ENCODE measurements at regions not wholly inside any gene's neighbourhood (a gene's known extent, or its start where the extent isn't known, plus 50 kb on each side); places are given as distances from the start of the nearest gene placed in this dataset.
A peak's percentile ranks its signal among the peaks of the same experiment; 100 is the strongest.
"Not testable (repeated sequence)": the region's sequence is repeated elsewhere in the genome, so short reads cannot be mapped to it uniquely, and the experiment has no call there.

DNA sequence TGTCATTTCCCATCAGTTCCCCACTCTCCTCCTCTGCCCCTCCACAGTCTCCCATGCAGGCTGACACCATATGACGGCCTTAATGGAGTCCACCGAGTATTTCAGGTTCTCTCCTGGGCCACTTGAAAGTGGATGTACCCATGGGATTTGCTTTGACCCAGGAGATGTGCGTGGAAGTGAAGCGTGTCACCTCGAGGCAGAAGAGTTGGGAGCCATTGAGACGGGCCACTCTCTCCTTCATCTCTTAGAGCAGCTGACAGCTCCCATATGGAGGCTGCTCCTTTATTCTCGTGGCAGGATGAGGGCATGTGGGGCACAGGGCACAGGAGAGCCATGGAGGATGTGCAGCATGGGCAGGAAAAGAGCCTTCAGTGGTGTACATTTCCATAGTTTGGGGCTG is 144.7 kb upstream of the CRYM start:
- peak; percentile 13 for DNase-seq (ENCODE audit: low spot score)
- ATAC-seq; intact Hi-C loops (cut with DNase I): not testable (repeated sequence)

DNA sequence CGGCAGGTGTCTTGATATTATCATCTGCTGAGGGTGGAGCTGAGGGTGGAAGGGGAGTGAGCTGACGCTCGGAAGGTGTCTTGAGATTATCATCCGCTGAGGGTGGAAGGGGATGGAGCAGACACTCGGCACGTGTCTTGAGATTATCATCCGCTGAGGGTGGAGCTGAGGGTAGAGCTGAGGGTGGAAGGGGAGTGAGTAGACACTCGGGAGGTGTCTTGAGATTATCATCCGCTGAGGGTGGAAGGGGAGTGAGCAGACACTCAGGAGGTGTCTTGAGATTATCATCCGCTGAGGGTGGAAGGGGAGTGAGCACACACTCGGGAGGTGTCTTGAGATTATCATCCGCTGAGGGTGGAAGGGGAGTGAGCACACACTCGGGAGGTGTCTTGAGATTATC is 126.6 kb upstream of the CRYM start:
- ATAC-seq; intact Hi-C loops (cut with DNase I); DNase-seq (ENCODE audit: low spot score): not testable (repeated sequence)

DNA sequence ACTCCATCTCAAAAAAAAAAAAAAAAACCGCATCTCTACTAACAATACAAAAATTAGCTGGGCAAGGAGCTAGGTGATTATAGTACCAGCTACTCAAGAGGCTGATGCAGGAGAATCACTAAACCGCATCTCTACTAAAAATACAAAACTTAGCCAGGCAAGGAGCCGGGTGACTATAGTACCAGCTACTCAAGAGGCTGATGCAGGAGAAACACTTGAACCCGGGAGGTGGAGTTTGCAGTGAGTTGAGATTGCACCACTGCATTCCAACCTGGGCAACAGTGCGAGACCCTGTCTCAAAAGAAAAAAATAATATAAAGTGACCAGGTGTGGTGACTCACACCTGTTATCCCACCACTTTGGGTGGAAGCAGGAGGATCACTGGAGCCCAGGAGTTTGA is 119.8 kb upstream of the CRYM start:
- intact Hi-C loops (cut with DNase I); ATAC-seq; DNase-seq (ENCODE audit: low spot score): not testable (repeated sequence)

DNA sequence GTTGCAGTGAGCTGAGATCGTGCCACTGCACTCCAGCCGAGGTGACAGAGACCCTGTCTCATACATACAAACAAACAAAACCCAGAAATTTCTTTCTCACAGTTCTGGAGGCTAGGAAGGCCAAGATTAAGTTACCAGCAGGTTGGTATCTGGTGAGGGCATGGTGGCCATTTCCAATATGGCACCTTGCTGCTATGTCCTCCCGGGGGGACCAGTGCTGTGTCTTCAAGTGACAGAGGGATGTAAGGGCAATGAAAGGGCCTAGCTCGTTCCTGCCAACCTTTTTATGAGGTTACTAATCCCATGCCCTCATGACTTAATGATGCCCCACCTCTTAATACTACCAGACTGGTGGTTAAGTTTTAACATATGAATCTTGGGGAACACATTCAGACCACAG is 118.5 kb upstream of the CRYM start:
- intact Hi-C loops (cut with DNase I); DNase-seq (ENCODE audit: low spot score); ATAC-seq: not testable (repeated sequence)

DNA sequence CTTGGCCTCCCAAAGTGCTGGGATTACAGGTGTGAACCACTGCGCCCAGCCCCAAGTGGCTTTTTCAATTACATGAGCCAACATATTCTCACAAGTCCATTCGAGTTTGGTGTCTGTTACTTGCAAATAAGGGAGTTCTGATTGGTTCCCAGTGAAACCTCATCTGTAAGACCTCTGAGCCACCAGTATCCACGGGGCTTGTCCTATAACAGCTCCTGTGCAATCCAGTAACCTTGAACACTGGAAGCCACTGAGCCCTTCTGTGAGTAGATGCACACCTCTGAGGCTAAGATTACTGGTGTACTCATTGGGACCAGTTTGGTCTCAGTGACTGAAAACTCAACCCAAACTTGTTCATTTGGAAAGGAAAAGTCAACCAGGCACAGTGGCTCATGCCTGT is 112.5 kb upstream of the CRYM start:
- ATAC-seq; intact Hi-C loops (cut with DNase I); DNase-seq (ENCODE audit: low spot score): not testable (repeated sequence)

DNA sequence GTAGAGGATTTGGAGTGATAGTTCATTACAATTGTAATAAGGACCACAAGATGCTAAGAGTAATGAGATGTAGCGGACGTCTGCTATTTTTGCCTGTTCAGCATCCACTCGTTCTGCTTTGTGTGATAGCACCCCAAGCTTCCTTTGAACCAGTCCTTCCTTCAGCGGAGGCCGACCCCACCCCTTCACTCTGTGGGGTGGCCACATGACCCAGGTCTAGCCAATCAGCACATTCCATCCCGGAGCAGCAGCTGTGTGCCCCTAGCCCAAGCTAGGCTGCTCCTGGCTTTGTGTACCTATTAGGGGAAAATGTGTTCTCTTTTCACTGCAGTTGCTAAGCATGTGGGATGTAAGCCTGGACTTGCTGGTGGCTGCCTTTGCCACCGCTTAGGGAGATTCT is 111.8 kb upstream of the CRYM start:
- ATAC-seq; intact Hi-C loops (cut with DNase I); DNase-seq (ENCODE audit: low spot score): not testable (repeated sequence)

DNA sequence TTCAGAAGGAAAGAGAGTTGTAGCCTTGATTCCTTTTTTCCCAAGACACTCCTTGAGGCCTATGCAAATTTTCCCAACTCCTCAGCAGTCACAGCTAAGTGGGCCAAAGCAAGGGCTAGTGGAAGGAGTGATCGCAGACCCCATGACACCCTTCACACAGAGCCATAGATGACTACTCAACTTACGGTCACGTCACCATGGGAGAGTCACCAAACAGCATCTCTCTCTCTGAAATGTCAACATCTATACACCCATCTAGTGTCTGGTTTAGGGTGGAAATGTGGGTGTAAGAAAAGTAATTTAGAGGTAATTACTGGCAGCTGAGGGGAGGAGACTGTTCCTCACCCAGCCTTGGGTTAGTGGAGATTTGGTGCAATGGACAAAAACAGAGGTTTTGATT is 109.7 kb upstream of the CRYM start:
- intact Hi-C loops (cut with DNase I); ATAC-seq; DNase-seq (ENCODE audit: low spot score): not testable (repeated sequence)

DNA sequence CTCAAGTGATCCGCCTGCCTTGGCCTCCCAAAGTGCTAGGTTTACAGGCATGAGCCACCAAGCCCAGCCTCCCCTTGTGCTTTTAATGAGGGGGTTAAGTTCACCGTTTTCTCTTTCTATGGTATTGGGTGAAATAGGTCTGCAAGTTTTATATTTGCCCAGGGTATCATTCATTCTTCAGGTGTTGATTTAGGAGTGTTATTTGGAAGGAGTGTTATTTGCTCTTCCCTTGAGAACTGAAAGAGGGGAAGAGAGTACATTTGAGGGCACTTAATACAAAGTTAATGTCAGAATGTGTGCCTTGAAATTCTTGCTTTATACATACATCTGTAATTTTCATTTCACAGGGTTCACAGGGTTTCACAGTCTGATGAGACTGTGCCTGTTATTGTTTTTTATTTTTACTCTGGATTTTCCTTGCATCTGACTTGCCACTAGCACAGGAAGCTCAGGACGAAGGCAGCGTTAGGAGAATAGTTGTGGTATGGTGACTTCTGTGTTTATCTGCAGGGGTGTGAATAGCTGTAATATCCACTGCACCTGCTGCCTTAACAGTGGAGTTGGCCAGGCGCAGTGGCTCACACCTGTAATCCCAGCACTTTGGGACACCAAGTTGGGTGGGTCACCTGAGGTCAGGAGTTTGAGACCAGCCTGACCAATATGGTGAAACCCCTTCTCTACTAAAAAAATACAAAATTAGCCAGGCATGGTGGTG is 108.3 kb upstream of the CRYM start:
- ATAC-seq; intact Hi-C loops (cut with DNase I); DNase-seq (ENCODE audit: low spot score): not testable (repeated sequence)

DNA sequence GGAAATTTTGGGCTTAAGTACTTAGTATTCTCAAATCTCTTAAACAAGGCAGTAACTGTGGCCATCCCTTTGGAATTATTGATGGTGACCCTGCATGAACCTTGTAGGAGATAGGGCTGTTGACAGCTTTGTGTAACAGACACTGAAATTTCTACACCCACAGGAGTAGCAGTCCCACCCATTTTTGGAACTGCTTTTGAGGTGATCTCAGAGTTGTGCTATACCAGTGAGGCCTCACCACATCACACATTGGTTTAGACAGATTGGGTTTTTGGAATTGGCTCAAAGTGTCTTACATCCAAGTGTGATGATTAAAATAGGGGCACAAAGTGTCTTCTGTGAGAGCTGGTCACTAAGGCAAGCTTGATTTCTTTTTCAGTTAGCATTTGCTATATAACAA is 105.6 kb upstream of the CRYM start:
- intact Hi-C loops (cut with DNase I); DNase-seq (ENCODE audit: low spot score); ATAC-seq: not testable (repeated sequence)

DNA sequence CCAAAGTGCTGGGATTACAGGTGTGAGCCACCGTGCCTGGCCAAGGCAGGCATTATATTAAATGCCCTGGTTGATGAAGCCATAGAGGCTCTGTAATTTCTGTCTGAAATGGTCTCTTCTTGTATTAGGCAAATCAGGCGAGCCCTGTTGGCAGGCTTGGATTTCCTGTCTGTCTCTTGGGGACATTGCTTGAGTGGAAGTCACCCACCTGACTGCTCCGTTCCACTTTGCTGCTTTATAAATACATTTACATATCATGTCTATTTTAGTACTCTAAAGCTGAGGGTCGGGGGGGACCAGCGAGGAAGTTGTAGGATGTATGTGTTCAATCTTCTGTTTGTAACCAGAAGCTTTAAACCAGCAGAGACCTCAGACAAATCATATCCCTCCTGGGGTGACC is 101.6 kb upstream of the CRYM start:
- intact Hi-C loops (cut with DNase I); DNase-seq (ENCODE audit: low spot score); ATAC-seq: not testable (repeated sequence)

DNA sequence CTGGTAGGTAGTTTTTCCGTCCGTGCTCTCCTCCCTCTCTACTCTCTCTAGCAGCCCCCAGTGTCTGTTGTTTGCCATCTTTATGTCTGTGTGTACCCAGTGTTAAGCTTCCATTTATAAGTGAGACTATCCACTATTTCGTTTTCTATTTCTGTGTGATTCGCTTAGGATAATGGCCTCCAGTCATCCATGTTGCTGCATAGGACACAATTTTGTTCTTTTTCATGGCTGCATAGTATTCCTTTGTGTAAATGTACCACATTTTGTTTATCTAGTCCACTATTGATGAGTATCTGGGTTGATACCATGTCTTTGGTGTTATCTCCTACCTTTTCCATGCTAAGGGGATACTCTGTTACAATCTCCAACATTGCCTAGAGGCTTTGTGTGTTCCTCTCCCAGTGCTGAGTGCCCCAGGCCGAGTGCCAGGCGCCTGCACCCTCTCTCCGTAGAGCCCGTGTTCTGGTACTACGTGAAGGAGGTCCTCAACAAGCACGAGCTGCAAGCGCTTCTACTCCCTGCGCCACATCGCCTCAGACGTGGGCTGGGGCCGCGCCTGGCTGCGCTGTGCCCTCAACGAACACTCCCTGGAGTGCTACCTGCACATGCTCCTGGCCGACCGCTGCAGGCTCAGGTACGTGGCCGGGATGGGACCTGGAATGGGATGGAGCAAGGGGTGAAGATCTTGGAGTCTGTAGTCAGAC is 98.3 kb upstream of the CRYM start:
- ATAC-seq; intact Hi-C loops (cut with DNase I); DNase-seq (ENCODE audit: low spot score): not testable (repeated sequence)

DNA sequence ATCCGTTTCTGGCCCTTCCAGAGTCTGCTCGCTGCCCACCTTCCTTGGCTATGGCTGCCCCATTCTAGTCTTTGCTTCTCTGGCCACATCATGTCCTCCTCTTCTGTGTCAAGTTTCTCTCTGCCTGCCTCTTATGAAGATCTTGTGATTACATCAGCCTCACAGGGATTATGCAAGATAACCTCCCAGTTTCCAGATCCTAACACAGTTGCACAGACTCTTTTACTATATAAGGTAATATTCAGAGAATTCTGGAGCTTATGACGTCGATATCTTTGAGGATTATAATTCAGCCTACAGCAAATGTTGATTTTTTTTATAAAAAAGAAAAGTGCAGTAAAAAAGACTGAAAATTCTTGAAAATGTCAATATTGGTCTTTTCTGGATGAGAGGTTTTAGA is 97.2 kb upstream of the CRYM start:
- intact Hi-C loops (cut with DNase I); DNase-seq (ENCODE audit: low spot score): not testable (repeated sequence)
- ATAC-seq, result peak; percentile 89

DNA sequence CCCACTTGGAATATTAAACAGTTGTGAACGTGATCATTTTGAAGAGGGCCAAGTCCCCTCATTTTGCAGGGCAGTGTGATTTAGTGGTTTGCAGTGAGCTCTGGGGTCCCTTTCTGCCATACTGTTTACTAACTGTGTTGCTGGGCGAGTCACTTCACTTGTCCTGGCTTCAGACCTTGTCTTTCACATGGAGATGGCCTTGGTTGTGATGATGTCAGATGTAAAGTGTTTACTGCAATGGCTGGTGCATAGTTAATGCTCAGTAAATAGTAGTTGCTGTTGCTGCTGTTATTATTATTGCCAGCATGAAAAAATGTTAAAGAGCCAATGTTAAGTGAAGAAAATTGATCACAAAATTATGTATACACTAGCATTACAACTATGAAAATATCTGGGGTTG is 95.4 kb upstream of the CRYM start:
- DNase-seq (ENCODE audit: low spot score); ATAC-seq; intact Hi-C loops (cut with DNase I): not testable (repeated sequence)

DNA sequence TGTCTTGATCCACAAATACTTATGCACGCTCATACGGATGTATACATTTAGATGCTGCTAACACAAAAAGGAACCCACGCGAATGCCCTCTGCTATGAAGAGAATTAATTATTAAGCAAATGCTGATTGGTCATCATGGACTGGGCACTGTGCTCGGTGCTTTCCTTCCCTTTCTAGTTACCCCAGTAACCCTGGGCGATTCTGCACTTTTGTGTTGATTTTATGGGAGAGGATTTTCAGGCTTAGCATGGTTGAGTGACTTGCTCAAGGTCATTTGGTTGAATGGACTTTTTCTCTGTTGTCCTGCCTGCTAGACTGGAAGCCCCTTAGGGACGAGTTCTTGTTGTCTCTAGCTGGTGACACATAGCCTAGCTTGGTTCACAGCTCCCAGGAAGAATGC is 94.8 kb upstream of the CRYM start:
- intact Hi-C loops (cut with DNase I); ATAC-seq; DNase-seq (ENCODE audit: low spot score): not testable (repeated sequence)

DNA sequence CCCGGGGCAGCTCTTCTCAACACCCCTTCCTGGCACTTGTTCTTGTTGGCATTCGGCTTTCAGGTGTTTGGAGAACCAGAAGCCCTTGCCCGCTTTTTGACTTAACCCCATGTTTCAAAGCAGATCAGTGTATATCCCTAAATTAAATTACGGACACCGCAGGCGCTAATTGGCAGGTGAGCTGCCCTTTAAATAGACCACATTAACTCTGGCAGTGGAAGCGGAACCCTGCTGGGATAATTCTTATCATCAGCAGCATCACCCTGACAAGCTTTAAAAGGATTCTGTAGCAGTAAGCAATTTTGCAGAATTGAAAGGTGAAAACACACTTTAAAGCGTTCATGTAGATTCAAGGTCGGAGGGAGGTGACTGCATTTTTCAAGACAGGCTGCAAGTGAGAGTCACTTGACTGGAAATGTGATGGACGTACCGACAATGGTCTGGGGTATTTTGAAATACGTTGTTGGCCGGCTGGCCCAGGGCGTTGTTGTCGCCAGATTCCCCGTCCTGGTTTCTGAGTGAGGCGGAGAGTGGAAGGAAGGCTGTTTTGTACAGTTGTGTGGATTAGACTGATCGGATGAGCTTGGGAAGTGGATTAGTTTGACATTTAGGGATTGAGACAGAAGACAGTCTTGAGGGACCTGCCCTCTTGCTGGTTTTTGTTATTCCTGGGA is 94.2 kb upstream of the CRYM start:
- intact Hi-C loops (cut with DNase I); ATAC-seq: not testable (repeated sequence)

DNA sequence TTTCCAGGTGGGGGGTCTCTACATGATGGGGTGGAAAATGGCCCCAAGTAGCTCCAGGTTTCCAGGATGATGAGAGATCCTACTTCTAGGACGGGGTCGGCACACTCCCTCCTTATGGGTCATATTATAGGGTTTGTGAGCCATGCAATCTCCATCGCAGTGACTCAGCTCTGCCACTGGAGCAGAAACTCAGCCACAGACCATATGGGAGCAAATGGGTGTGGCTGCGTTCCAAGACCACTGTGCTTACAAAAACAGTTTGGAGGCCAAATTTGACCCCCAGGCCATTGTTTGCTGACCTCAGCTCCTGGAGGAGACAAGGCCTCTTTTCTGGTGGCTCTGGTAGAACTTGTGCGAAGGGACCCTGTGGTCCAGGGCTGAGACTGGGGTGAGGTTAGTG is 92.7 kb upstream of the CRYM start:
- ATAC-seq; DNase-seq (ENCODE audit: low spot score); intact Hi-C loops (cut with DNase I): not testable (repeated sequence)

More for the DNA sequence above, 94.2 kb upstream of the CRYM start:
- not testable (repeated sequence) for DNase-seq (ENCODE audit: low spot score)

DNA sequence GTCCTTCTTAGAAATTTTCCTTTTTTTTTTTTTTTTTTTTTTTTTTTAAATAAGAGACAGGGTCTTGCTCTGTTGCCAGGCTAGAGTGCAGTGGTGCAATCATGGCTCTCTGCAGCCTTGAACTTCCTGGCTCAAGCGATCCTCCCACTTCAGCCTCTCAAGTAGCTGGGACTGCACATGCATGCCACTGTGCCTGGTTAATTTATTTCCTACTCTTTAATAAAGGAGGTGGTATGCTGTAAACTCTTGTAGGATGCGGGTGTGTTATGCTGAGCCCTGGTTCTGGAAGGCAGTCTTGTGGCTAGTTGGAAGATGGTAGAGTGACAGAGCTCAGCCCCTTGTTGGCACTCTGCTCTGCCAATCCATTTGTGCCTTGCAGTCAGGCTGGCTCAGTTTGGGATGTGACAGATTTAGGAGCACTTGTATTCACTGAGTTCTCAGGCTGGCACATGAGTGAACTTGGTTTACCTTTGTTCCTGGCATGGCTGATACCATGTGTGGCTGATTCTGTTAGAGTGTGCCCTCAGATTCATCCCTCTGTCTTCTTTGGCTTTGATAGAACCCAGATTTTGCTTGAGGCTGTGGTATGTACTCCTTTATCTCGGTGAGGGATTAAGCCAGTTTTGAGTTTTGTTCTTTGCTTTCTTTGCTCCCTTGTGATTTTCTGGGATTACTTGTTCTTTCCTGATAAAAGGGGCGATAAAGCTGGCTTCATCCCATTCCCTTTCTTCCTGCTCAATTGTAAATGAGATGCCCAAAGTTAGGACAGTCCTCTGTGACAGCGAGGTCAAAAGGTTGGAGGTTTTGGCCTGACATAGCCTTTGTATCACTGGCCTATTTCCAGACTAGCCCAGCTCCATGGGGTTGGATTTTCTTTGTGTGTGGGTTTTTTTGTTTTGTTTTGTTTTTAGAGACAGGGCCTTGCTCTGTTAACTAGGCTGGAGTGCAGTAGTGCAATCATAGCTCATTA is 91.2 kb upstream of the CRYM start:
- ATAC-seq; DNase-seq (ENCODE audit: low spot score); intact Hi-C loops (cut with DNase I): not testable (repeated sequence)

DNA sequence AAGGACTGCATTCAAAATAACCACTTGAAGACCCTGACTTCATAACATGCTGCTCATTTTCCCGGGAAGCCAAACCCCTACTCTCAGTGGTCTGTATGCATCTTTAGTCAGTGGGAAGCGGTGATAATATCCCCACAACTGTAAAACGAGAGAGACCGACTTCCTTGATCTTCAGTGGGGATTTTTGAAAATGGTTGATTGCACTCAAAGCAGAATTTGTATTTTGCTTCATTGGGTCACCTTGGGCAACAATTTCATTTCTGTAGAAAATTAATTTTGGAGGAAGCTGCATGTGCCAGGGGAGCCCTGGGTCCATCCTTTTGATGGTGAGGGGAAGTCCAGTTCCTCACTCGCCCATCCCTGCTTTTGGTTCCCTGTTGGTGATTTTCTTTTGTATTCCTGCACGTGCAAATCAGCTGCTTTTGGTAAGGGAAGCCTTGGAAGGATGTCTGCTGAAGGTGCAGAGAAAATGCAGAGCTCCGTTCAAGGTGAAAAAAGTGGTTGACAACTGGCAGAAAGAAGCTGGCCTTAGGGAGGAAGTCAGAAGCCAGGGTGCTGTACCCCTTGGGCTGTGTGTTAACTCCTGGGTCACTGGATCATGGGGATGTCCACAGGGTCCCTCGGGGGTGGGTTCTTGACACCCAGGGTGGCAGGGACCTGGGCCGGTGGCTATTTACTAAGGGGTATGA is 89.8 kb upstream of the CRYM start:
- DNase-seq (ENCODE audit: low spot score); intact Hi-C loops (cut with DNase I); ATAC-seq: not testable (repeated sequence)
